ENCODE measurements at regions not wholly inside any gene's neighbourhood (a gene's known extent, or its start where the extent isn't known, plus 50 kb on each side); places are given as distances from the start of the nearest gene placed in this dataset.

DNA sequence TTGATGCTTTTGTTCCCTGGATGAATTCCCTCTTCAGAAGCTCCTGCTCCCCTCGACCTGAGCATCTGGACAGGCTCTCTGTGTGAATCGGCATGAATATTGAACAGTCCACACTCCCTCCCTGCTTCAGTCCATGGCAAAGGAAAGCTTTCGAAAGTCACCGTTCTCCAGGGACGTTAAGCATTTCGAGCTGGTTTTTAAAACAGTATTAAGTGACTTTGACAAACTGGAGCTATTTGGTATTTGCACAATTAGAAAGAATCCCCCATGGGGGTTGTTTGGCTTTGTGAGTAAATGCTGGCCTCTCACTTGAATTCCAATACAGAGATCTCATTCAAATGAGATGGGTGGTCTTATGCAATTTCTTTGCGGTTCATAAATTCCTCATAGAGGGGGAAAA is 85.3 kb upstream of the TIAM2 start:
- no peak for DNase-seq

DNA sequence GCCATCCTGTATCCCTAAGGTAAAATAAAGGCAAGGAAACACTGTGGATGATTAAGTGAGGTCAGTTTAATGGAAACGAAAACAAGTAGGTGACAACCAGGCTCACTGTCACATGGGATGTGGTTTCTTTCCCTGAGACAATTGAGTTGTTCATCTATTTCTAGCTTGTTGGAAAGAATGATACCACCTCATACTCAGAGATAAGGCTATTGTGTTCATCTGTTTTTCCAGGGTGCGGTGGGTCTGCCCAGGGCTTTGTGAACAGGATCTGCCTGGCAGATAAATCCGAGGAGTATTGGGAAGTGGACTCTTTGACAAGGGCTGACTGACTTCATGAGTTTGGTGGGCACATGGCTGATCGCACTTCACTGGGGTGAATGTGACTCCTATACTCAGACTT is 80.8 kb upstream of the TIAM2 start:
- Mint-ChIP-seq H3K9me3 (no peaks in the 10 kb centered on the region), H3K27me3 (no peaks in the 10 kb centered on the region), H3K4me3 (no peak overlapping the region), H3K4me1 (peaks cover 6% of the 10 kb centered on the region), H3K27ac (no peak overlapping the region)
- ATAC-seq (no peak), DNase-seq (no peak)

More for the DNA sequence above, 85.3 kb upstream of the TIAM2 start:
- H3K27me3 Mint-ChIP-seq = no peaks in the 10 kb centered on the region
- no peak for ATAC-seq
- no peaks in the 10 kb centered on the region for H3K9me3 Mint-ChIP-seq
- no peak overlapping the region for H3K4me3 Mint-ChIP-seq
- no peak overlapping the region for H3K27ac Mint-ChIP-seq
- no peaks in the 10 kb centered on the region for H3K4me1 Mint-ChIP-seq

DNA sequence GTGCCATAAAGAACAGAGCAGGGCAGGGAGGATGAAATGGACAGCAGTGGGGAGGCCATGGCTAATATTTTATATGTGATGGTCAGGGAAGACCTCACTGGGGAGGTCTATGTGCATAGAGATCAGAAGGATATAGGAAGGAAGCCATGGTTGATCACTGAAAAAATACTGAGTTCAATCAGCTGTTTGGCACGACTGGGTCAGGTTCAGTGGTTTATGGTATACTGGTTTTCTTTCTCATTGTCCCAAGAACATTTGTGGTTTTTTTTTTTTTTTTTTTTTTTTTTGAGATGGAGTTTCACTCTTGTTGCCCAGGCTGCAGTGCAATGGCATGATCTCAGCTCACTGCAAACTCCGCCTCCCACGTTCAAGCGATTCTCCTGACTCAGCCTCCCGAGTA is 78.3 kb upstream of the TIAM2 start:
- ATAC-seq (no peak), DNase-seq (no peak)
- peaks cover 11% of the 10 kb centered on the region for H3K4me1 Mint-ChIP-seq
- H3K4me3 Mint-ChIP-seq = no peak overlapping the region
- no peaks in the 10 kb centered on the region for H3K9me3 Mint-ChIP-seq
- H3K27ac Mint-ChIP-seq = no peak overlapping the region
- H3K27me3 Mint-ChIP-seq = no peaks in the 10 kb centered on the region

DNA sequence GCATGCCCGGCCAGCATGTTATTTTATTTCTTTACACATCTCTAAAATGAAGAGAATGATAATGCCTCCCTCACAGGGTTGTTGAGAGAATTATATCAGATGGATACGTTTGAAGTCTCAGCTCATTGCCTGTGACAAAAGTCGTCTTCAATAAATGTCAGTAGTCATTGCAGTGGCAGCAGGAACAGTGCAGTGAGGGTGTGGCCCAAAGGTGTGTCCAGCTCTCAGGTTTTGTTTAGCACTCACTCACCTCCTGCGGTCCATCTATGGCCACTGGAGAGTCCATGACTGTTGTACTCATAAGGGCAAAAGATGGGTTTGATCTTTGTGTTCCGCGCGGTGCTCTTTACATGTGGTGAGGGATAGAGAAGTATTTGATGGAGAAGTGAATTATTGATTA is 77.2 kb upstream of the TIAM2 start:
- H3K4me1 Mint-ChIP-seq = peaks cover 14% of the 10 kb centered on the region
- ATAC-seq = no peak

DNA sequence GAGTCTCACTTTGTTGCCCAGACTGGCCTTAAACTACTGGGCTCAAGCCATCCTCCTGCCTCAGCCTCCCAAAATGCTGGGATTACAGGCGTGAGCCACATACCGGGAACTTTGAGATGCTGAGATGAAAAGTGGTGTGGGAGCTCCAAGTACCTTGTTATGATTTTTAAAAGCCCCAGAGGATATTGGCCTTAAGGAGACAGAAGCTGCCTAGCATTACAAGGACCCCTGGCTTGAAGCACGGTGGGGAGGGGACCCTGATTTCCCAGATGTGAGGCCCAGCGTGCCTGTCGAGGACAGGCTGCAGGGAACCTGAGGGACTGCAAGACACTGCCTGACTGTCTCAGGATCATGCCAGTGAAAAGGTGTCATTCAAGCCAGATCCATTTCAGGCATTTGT is 75.3 kb upstream of the TIAM2 start:
- H3K27ac Mint-ChIP-seq = no peak overlapping the region
- no peaks in the 10 kb centered on the region for H3K27me3 Mint-ChIP-seq
- no peak for DNase-seq
- no peak overlapping the region for H3K4me3 Mint-ChIP-seq
- H3K9me3 Mint-ChIP-seq = no peaks in the 10 kb centered on the region
- no peak for ATAC-seq
- peaks cover 16% of the 10 kb centered on the region for H3K4me1 Mint-ChIP-seq

More for the DNA sequence above, 77.2 kb upstream of the TIAM2 start:
- no peak overlapping the region for H3K27ac Mint-ChIP-seq
- H3K4me3 Mint-ChIP-seq = no peak overlapping the region
- no peak for DNase-seq
- no peaks in the 10 kb centered on the region for H3K9me3 Mint-ChIP-seq
- no peaks in the 10 kb centered on the region for H3K27me3 Mint-ChIP-seq

DNA sequence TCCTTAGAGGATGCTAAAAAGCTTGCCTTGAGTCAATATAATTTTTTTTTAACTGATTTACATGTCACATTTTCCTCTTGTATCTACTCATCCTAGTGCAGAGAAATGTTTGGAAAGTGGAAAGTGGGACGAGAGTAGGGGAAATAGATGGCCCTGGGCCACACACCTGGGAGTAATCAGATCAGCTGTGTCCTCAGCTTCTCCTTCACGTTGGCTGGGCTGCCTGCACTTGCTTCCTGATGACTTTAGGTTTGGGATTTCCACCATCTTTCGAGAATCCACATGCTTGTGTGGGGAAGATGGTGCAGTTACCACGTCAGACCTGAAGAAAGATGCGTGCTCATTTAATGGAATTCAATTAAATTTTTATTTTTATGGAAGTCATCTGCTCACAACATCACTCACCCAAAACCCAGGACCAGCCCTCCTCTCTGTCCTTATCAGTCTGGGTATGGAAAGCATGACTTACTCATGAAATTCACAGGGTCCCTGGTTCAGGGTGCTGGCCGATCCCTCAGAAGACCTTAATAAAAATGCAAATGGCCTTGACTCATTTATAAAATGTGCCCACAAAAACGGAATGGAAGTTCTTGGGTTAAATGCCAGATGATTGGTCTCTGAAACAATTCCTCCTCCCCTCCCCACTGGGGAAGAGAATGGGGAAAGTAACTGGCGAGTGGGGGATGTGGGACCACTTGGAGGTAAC is 74.5 kb upstream of the TIAM2 start:
- H3K9me3 Mint-ChIP-seq = no peaks in the 10 kb centered on the region
- ATAC-seq (no peak), DNase-seq (no peak)
- H3K27me3 Mint-ChIP-seq = no peaks in the 10 kb centered on the region
- peaks cover 16% of the 10 kb centered on the region for H3K4me1 Mint-ChIP-seq
- H3K4me3 Mint-ChIP-seq = no peak overlapping the region
- H3K27ac Mint-ChIP-seq = peak overlapping the region in 1 of 2 donors; percentile 69

DNA sequence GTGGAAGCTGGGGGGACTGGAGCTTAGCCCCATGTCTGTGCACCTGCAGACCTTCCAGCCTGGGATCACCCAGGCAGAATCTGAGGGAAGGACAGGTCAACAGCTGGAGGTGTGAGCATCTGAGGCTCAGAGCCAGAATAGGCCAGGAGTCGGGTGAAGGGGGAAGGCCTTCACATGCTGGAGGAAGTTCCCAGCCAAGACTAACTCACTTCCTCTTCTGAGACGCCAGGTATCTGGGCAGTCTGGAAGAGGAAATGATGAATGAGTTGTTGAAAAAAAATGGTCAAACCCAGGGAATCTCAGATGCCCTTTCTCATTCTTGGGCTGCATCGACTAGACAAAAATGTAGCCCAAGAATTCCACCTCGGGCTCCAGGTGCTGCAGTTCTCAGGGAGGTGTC is 73.6 kb upstream of the TIAM2 start:
- Mint-ChIP-seq H3K27ac (peak overlapping the region in 1 of 2 donors; percentile 69), H3K4me3 (no peak overlapping the region), H3K27me3 (no peaks in the 10 kb centered on the region), H3K9me3 (no peaks in the 10 kb centered on the region), H3K4me1 (peaks cover 15% of the 10 kb centered on the region)
- ATAC-seq (no peak), DNase-seq (no peak)

DNA sequence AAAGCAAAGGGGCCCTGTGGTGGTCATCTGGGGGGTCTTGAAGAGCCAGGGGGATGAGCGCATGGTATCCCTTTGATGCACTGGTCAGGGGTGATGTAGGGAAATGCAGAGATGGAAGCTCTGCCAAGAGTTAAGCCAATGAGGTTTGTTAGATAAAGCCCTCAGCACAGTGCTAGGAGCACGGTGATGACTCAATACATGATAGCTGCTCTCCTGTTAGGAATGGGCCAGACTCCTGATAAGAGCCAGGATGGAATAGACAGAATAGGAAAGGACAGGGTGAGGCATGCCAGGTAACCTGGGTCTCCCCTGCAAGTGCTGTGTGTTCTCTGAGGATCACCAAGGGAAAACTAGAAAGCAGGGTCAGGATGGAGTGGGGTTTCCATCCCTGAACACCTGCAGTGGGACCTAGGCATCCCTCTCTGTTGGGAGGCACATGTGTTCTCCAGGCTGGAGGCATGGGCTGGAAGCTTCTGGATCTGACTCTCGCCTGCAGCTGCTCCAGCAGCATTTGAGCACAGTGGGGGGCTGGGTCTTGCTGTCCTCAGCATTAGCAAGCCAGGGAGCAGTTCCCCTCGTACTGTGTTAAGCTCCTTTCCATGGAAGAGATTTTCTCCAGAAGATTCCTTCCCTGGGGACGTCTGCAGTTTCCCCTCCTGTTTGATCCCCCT is 71.8 kb upstream of the TIAM2 start:
- Mint-ChIP-seq H3K27ac (no peak overlapping the region), H3K9me3 (no peaks in the 10 kb centered on the region), H3K4me3 (no peak overlapping the region), H3K4me1 (peaks cover 10% of the 10 kb centered on the region), H3K27me3 (no peaks in the 10 kb centered on the region)
- DNase-seq = no peak
- no peak for ATAC-seq

DNA sequence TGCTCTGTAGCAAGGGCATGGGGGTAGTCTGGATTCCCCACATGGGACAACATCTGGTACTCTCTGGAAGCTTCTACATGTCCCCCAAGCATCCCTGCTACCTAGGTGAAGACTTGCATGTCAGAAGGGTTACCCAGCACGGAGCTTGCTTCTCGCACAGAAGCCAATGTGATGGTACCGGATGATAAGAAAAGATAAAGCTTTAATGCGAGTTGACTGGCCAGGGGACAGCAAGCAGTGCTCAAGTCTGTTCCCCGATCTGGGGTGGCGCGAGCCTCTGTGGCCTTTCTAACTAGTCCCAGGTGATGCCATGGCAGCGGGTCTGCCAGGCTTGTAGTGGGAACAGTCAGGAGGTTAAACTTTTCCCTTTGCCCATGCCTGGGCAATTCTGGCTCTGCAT is 70.0 kb upstream of the TIAM2 start:
- H3K27me3 Mint-ChIP-seq = no peaks in the 10 kb centered on the region
- ATAC-seq (no peak), DNase-seq (no peak)
- H3K4me3 Mint-ChIP-seq = no peak overlapping the region
- H3K9me3 Mint-ChIP-seq = no peaks in the 10 kb centered on the region
- no peak overlapping the region for H3K27ac Mint-ChIP-seq
- peaks cover 10% of the 10 kb centered on the region for H3K4me1 Mint-ChIP-seq

DNA sequence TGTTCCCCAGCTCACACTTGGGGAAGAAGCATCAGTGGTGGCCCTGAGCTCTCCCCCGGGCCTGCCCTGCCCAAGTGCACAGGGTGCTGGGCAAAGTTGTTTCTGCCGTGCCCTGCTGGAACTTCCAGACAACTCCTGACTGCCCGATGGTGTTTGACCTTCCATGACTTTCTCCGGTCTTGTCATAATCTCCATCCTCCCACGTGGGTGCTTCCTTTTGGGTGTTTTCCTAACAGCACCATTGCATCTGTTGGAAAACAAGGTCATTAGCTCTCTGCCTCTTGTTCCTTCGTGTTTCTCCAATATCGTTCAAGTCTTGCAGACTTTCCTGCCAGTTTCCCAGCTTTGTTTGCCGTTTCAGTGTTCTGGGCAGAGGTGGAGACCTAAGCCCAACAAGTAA is 68.7 kb upstream of the TIAM2 start:
- Mint-ChIP-seq H3K4me3 (no peak overlapping the region), H3K9me3 (no peaks in the 10 kb centered on the region), H3K27me3 (no peaks in the 10 kb centered on the region), H3K4me1 (peaks cover 10% of the 10 kb centered on the region), H3K27ac (peak overlapping the region in 1 of 2 donors; percentile 62)
- no peak for ATAC-seq
- no peak for DNase-seq

DNA sequence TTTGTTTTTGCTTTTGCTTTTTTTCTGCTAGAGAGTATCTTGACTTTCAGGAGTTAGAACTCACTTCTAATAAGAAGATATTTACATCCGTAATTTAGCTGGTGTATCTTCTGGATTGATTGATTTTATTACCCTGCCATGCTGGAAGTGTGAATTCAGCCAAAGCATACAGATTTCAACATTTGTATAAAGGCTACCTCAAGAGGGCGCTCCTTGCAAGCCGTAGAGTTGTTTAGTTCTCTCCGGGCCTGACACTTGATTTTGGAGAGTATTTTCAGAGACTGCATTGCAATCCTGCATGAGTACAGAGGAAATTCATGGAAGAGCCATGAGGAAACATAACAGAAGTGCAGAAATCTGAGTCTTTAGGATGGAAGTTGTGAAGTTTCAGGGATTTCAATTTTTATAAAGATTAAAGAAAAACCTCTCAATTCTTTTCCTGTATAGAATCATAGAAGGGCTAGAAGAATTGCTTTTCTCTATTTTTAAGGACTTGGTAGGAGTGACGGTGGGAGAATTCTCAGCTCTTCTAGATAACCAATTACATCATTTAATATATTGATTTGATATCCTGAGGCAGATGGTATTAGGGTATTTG is 66.7 kb upstream of the TIAM2 start:
- H3K27ac Mint-ChIP-seq = no peak overlapping the region
- ATAC-seq = peak; percentile 77

DNA sequence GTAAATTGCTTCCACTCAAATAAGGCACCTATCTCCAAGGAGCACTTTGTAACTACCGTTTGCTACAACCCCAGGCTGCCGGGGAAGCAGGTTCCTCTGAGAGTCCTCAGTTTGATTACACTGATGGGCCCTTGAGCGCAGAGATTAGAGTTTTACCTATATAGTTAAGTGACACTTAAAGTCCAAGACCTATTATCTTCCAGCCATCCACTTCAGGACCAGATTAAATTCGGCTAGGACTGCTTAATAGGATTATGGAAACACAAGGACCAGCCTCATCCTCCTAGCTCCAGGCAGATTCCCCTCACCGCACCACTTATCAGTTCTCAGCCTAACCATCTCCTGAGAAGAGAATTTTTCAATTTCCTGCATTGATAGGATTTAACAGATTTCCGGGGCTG is 64.7 kb upstream of the TIAM2 start:
- no peak for DNase-seq
- H3K9me3 Mint-ChIP-seq = no peaks in the 10 kb centered on the region
- no peaks in the 10 kb centered on the region for H3K4me1 Mint-ChIP-seq
- H3K27me3 Mint-ChIP-seq = no peaks in the 10 kb centered on the region
- H3K4me3 Mint-ChIP-seq = no peak overlapping the region
- peak overlapping the region in 1 of 2 donors; percentile 7 for H3K27ac Mint-ChIP-seq
- no peak for ATAC-seq

More for the DNA sequence above, 66.7 kb upstream of the TIAM2 start:
- peak; percentile 55 to 64 for DNase-seq
- H3K9me3 Mint-ChIP-seq = no peaks in the 10 kb centered on the region
- H3K4me3 Mint-ChIP-seq = no peak overlapping the region
- no peaks in the 10 kb centered on the region for H3K27me3 Mint-ChIP-seq
- H3K4me1 Mint-ChIP-seq = no peaks in the 10 kb centered on the region

DNA sequence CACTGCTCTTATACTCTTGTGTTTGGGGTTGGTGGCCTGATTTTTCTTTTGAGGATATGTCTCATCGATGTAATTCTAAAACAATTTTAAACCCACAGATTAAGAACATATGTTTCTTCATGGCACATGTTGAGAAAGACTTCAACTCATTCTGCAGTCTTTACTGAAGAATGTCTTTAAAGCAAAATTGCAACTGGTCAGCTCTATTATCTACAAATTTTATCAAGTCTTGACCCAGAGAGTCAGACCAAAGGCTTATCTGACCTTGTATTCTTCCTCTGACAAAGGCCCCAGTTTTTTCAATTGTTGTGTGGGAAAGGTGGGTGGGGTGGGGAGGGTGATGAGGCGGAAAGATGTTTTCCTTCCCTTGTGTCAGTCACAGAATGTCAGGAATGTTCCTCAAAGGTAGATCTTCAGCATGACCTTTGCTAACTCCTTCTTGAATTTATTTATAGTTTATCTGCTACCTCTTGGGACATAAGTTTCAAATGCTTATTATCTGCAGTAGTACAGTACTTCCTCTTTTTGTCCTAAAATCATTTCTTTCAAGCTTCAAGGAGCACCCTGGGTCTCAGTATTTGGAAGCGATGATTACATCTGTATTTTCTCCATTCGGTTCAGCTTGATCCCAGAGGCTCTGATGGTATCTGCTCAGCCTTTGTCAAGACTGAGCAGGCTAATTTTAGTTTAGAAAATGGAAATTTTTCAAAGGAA is 63.2 kb upstream of the TIAM2 start:
- no peak for DNase-seq
- ATAC-seq = no peak
- H3K4me1 Mint-ChIP-seq = no peaks in the 10 kb centered on the region
- no peaks in the 10 kb centered on the region for H3K27me3 Mint-ChIP-seq
- H3K9me3 Mint-ChIP-seq = no peaks in the 10 kb centered on the region
- H3K4me3 Mint-ChIP-seq = no peak overlapping the region
- peak overlapping the region in 1 of 2 donors; percentile 73 for H3K27ac Mint-ChIP-seq

DNA sequence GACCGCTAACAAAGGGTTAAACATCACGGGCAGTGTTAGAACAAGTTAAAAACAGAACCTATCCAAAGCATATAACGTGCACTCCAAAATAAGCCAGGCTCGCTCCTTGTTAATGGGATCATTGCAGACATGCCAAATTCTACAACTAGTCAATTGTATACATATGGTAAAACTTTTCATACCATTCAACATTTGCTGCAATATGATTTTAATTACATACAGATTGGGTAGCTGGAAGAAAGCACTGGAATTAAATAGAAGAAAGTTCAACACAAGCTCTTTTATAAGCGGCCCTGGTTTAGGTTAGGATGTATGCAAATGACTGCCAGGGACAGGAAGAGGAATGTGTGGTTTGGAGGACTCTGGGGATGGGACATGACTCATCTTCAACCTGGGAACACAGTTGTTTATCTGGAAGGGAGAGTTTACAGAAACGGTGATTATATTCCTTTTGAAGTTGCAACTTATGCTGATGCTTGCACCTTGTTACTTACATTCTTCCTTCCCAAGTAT is 62.5 kb upstream of the TIAM2 start:
- H3K9me3 Mint-ChIP-seq = no peaks in the 10 kb centered on the region
- H3K27me3 Mint-ChIP-seq = no peaks in the 10 kb centered on the region
- no peak overlapping the region for H3K4me3 Mint-ChIP-seq
- H3K4me1 Mint-ChIP-seq = no peaks in the 10 kb centered on the region
- no peak for DNase-seq
- H3K27ac Mint-ChIP-seq = no peak overlapping the region
- ATAC-seq = no peak

DNA sequence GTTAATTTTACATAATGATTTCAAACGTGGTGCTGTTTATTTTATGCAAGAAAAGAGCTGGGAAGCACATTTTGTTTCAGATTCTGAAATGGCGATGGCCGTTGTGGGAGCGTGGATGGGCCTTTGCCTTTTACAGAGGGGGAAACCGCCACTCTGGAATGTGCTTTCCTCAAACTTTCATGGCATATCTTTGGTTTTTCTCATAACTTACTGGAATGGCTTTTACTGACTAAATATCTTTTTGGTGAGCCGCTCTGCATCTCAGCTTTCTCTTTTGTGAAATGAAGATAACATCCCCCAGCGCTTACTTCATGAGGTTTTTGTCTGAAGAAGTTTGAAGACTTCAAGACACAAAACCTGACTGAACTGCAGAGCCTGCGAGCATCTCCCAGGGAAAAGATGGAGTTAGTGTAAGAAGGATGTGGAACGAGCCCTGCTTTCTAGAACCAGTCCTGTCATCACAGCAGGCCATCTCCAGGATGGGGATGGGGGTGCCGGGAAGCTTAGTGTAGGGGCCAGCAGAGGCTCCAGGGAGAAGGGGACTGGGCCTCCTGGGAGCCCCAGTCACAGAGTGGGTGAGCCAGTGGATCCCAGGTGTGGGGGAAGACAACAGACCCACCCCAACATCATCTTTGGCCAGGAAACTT is 61.8 kb upstream of the TIAM2 start:
- DNase-seq (no peak), ATAC-seq (no peak)
- Mint-ChIP-seq H3K4me3 (no peak overlapping the region), H3K27me3 (no peaks in the 10 kb centered on the region), H3K4me1 (no peaks in the 10 kb centered on the region), H3K27ac (no peak overlapping the region), H3K9me3 (no peaks in the 10 kb centered on the region)
